HEK293 (cell line): ENCODE measurements at regions not wholly inside any gene's neighbourhood (a gene's known extent, or its start where the extent isn't known, plus 50 kb on each side); places are given as distances from the start of the nearest gene placed in this dataset.

Experiments used
- MZF1 ChIP-seq: fragments of 450-650 bp; formaldehyde crosslinking; IDR thresholded peaks from 2 replicates; pipeline ENCODE4 v1.5.1; 2017; ENCODE audit warnings: missing biosample characterization, missing genetic modification characterization, borderline replicate concordance
- OVOL3 ChIP-seq: fragments of 450-650 bp; formaldehyde crosslinking; IDR thresholded peaks from 2 replicates; pipeline ENCODE4 v1.5.1; 2016; ENCODE audit warnings: missing biosample characterization, missing genetic modification characterization
- SP3 ChIP-seq: fragments of 450-650 bp; formaldehyde crosslinking; IDR thresholded peaks from 2 replicates; pipeline ENCODE4 v1.5.1; 2016; ENCODE audit warnings: missing biosample characterization, missing genetic modification characterization
- TCF7L2 ChIP-seq: IDR thresholded peaks from 2 replicates; pipeline ENCODE4 v1.6.1; 2011; ENCODE audit warnings: low read depth, mild to moderate bottlenecking, inconsistent platforms, low read length, moderate library complexity, borderline replicate concordance
- ZBTB1 ChIP-seq: fragments of 450-650 bp; formaldehyde crosslinking; IDR thresholded peaks from 2 replicates; pipeline ENCODE4 v1.5.1; 2016; ENCODE audit warnings: missing biosample characterization, missing genetic modification characterization
- ZBTB17 ChIP-seq: fragments of 450-650 bp; formaldehyde crosslinking; IDR thresholded peaks from 2 replicates; pipeline ENCODE4 v1.5.1; 2016; ENCODE audit warnings: missing biosample characterization, missing genetic modification characterization
- ZNF2 ChIP-seq: fragments of 450-650 bp; formaldehyde crosslinking; IDR thresholded peaks from 2 replicates; pipeline ENCODE4 v1.5.1; 2016; ENCODE audit warnings: missing biosample characterization, missing genetic modification characterization
- ZNF214 ChIP-seq: fragments of 450-650 bp; formaldehyde crosslinking; IDR thresholded peaks from 2 replicates; pipeline ENCODE4 v1.5.1; 2017; ENCODE audit warnings: missing biosample characterization, mild to moderate bottlenecking, missing genetic modification characterization, borderline replicate concordance
- ZNF302 ChIP-seq: fragments of 450-650 bp; formaldehyde crosslinking; IDR thresholded peaks from 2 replicates; pipeline ENCODE4 v1.5.1; 2016; ENCODE audit warnings: missing biosample characterization, missing genetic modification characterization, low read depth
- ZNF433 ChIP-seq: fragments of 450-650 bp; formaldehyde crosslinking; IDR thresholded peaks from 2 replicates; pipeline ENCODE4 v1.5.1; 2016; ENCODE audit warnings: missing biosample characterization, missing genetic modification characterization, low read depth
- ZNF548 ChIP-seq: fragments of 450-650 bp; formaldehyde crosslinking; IDR thresholded peaks from 2 replicates; pipeline ENCODE4 v1.5.1; 2016; ENCODE audit warnings: missing biosample characterization, missing genetic modification characterization
- ZNF624 ChIP-seq: fragments of 450-650 bp; formaldehyde crosslinking; IDR thresholded peaks from 2 replicates; pipeline ENCODE4 v1.5.1; 2017; ENCODE audit warnings: missing biosample characterization, missing genetic modification characterization
- ZNF626 ChIP-seq: fragments of 450-650 bp; sonication (Bioruptor Pico); formaldehyde crosslinking; IDR thresholded peaks from 2 replicates; pipeline ENCODE4 v1.5.1; 2018; ENCODE audit warnings: missing biosample characterization, missing genetic modification characterization, inconsistent platforms
- ZNF76 ChIP-seq: fragments of 450-650 bp; formaldehyde crosslinking; IDR thresholded peaks from 2 replicates; pipeline ENCODE4; 2016; ENCODE audit warnings: low read depth, missing biosample characterization, missing genetic modification characterization, borderline replicate concordance
- ZNF837 ChIP-seq: fragments of 450-650 bp; formaldehyde crosslinking; IDR thresholded peaks from 2 replicates; pipeline ENCODE4 v1.5.1; 2016; ENCODE audit warnings: missing biosample characterization, missing genetic modification characterization
- ZNF843 ChIP-seq: fragments of 450-650 bp; formaldehyde crosslinking; IDR thresholded peaks from 2 replicates; pipeline ENCODE4 v1.5.1; 2016; ENCODE audit warnings: missing biosample characterization, missing genetic modification characterization
- ZXDB ChIP-seq: fragments of 450-650 bp; formaldehyde crosslinking; IDR thresholded peaks from 2 replicates; pipeline ENCODE4 v1.5.1; 2016; ENCODE audit warnings: missing biosample characterization, missing genetic modification characterization
- TF ChIP-seq, protein P1 (sequence below): fragments of 450-650 bp; formaldehyde crosslinking; IDR thresholded peaks from 2 replicates; pipeline ENCODE4 v1.5.1; 2016; ENCODE audit warnings: missing biosample characterization, missing genetic modification characterization
- TF ChIP-seq, protein P2 (sequence below): fragments of 450-650 bp; formaldehyde crosslinking; IDR thresholded peaks from 2 replicates; pipeline ENCODE4 v1.5.1; 2016; ENCODE audit warnings: missing biosample characterization, missing genetic modification characterization, low read depth
- TF ChIP-seq, protein P3 (sequence below): fragments of 450-650 bp; formaldehyde crosslinking; IDR thresholded peaks from 2 replicates; pipeline ENCODE4 v1.5.1; 2016; ENCODE audit warnings: missing biosample characterization, missing genetic modification characterization
- TF ChIP-seq, protein P4 (sequence below): fragments of 450-650 bp; formaldehyde crosslinking; IDR thresholded peaks from 2 replicates; pipeline ENCODE4 v1.5.1; 2017; ENCODE audit warnings: missing biosample characterization, missing genetic modification characterization
- TF ChIP-seq, protein P5 (sequence below): fragments of 450-650 bp; formaldehyde crosslinking; IDR thresholded peaks from 2 replicates; pipeline ENCODE4 v1.5.1; 2016; ENCODE audit warnings: missing biosample characterization, missing genetic modification characterization, borderline replicate concordance
- TF ChIP-seq, protein P6 (sequence below): fragments of 450-650 bp; formaldehyde crosslinking; IDR thresholded peaks from 2 replicates; pipeline ENCODE4 v1.5.1; 2016; ENCODE audit warnings: missing biosample characterization, missing genetic modification characterization
- TF ChIP-seq, protein P7 (sequence below): fragments of 450-650 bp; IDR thresholded peaks from 2 replicates; pipeline ENCODE4 v1.5.1; 2018; ENCODE audit warnings: missing biosample characterization, mild to moderate bottlenecking, missing genetic modification characterization

DNA sequence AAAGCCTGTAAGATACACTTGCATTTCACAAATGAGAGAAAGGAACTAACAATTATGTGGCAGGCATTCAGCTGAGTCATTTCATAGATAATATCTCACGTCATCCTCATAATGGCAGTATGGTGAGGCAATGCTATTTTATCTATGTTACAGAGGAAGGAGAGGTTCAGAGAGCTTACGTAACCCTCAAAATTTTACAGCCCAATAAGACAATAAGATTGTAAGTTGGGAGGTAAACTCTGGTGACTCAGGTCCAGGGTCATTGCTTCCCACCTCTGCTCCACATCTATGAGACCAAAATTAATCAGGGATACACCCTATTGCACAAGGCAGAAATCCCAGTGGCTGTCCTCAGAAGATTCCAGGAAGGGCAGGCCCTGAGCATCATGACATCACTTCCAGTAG, 309.7 kb downstream of the NSG2 start (continued):
- TF ChIP-seq, protein P1, sequence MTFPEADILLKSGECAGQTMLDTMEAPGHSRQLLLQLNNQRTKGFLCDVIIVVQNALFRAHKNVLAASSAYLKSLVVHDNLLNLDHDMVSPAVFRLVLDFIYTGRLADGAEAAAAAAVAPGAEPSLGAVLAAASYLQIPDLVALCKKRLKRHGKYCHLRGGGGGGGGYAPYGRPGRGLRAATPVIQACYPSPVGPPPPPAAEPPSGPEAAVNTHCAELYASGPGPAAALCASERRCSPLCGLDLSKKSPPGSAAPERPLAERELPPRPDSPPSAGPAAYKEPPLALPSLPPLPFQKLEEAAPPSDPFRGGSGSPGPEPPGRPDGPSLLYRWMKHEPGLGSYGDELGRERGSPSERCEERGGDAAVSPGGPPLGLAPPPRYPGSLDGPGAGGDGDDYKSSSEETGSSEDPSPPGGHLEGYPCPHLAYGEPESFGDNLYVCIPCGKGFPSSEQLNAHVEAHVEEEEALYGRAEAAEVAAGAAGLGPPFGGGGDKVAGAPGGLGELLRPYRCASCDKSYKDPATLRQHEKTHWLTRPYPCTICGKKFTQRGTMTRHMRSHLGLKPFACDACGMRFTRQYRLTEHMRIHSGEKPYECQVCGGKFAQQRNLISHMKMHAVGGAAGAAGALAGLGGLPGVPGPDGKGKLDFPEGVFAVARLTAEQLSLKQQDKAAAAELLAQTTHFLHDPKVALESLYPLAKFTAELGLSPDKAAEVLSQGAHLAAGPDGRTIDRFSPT, result peak; percentile 99
- TF ChIP-seq ZNF2 (tag by site-specific recombination) (peak; percentile 45; the same call in 1 of the 2 replicates), ZNF214 (tag by site-specific recombination) (no peak), ZBTB17 (tag by site-specific recombination) (0 out of 2 replicates have a peak, but pooled peaks have one; percentile 35), ZNF624 (tag by site-specific recombination) (no peak), ZNF626 (no peak), ZNF433 (tag by site-specific recombination) (no peak), MZF1 (no peak), OVOL3 (no peak), ZXDB (tag by site-specific recombination) (peak; percentile 91), ZNF837 (tag by site-specific recombination) (no peak), TCF7L2 (no peak), ZNF548 (tag by site-specific recombination) (no peak), ZBTB1 (tag by site-specific recombination) (0 out of 2 replicates have a peak, but pooled peaks have one; percentile 28), ZNF76 (tag by site-specific recombination) (no peak), ZNF843 (tag by site-specific recombination) (peak; percentile 90), ZNF302 (no peak), SP3 (tag by site-specific recombination) (peak; percentile 52; the same call in 1 of the 2 replicates)
- TF ChIP-seq, protein P2, sequence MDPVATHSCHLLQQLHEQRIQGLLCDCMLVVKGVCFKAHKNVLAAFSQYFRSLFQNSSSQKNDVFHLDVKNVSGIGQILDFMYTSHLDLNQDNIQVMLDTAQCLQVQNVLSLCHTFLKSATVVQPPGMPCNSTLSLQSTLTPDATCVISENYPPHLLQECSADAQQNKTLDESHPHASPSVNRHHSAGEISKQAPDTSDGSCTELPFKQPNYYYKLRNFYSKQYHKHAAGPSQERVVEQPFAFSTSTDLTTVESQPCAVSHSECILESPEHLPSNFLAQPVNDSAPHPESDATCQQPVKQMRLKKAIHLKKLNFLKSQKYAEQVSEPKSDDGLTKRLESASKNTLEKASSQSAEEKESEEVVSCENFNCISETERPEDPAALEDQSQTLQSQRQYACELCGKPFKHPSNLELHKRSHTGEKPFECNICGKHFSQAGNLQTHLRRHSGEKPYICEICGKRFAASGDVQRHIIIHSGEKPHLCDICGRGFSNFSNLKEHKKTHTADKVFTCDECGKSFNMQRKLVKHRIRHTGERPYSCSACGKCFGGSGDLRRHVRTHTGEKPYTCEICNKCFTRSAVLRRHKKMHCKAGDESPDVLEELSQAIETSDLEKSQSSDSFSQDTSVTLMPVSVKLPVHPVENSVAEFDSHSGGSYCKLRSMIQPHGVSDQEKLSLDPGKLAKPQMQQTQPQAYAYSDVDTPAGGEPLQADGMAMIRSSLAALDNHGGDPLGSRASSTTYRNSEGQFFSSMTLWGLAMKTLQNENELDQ, result no peak
- TF ChIP-seq, protein P3, sequence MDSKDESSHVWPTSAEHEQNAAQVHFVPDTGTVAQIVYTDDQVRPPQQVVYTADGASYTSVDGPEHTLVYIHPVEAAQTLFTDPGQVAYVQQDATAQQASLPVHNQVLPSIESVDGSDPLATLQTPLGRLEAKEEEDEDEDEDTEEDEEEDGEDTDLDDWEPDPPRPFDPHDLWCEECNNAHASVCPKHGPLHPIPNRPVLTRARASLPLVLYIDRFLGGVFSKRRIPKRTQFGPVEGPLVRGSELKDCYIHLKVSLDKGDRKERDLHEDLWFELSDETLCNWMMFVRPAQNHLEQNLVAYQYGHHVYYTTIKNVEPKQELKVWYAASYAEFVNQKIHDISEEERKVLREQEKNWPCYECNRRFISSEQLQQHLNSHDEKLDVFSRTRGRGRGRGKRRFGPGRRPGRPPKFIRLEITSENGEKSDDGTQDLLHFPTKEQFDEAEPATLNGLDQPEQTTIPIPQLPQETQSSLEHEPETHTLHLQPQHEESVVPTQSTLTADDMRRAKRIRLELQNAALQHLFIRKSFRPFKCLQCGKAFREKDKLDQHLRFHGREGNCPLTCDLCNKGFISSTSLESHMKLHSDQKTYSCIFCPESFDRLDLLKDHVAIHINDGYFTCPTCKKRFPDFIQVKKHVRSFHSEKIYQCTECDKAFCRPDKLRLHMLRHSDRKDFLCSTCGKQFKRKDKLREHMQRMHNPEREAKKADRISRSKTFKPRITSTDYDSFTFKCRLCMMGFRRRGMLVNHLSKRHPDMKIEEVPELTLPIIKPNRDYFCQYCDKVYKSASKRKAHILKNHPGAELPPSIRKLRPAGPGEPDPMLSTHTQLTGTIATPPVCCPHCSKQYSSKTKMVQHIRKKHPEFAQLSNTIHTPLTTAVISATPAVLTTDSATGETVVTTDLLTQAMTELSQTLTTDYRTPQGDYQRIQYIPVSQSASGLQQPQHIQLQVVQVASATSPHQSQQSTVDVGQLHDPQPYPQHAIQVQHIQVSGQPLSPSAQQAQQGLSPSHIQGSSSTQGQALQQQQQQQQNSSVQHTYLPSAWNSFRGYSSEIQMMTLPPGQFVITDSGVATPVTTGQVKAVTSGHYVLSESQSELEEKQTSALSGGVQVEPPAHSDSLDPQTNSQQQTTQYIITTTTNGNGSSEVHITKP, result peak; percentile 78
- TF ChIP-seq, protein P4, sequence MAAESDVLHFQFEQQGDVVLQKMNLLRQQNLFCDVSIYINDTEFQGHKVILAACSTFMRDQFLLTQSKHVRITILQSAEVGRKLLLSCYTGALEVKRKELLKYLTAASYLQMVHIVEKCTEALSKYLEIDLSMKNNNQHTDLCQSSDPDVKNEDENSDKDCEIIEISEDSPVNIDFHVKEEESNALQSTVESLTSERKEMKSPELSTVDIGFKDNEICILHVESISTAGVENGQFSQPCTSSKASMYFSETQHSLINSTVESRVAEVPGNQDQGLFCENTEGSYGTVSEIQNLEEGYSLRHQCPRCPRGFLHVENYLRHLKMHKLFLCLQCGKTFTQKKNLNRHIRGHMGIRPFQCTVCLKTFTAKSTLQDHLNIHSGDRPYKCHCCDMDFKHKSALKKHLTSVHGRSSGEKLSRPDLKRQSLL (tag by site-specific recombination), result no peak
- TF ChIP-seq, protein P5, sequence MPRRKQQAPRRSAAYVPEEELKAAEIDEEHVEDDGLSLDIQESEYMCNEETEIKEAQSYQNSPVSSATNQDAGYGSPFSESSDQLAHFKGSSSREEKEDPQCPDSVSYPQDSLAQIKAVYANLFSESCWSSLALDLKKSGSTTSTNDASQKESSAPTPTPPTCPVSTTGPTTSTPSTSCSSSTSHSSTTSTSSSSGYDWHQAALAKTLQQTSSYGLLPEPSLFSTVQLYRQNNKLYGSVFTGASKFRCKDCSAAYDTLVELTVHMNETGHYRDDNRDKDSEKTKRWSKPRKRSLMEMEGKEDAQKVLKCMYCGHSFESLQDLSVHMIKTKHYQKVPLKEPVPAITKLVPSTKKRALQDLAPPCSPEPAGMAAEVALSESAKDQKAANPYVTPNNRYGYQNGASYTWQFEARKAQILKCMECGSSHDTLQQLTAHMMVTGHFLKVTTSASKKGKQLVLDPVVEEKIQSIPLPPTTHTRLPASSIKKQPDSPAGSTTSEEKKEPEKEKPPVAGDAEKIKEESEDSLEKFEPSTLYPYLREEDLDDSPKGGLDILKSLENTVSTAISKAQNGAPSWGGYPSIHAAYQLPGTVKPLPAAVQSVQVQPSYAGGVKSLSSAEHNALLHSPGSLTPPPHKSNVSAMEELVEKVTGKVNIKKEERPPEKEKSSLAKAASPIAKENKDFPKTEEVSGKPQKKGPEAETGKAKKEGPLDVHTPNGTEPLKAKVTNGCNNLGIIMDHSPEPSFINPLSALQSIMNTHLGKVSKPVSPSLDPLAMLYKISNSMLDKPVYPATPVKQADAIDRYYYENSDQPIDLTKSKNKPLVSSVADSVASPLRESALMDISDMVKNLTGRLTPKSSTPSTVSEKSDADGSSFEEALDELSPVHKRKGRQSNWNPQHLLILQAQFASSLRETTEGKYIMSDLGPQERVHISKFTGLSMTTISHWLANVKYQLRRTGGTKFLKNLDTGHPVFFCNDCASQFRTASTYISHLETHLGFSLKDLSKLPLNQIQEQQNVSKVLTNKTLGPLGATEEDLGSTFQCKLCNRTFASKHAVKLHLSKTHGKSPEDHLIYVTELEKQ (tag by site-specific recombination), result peak; percentile 89
- TF ChIP-seq, protein P6, sequence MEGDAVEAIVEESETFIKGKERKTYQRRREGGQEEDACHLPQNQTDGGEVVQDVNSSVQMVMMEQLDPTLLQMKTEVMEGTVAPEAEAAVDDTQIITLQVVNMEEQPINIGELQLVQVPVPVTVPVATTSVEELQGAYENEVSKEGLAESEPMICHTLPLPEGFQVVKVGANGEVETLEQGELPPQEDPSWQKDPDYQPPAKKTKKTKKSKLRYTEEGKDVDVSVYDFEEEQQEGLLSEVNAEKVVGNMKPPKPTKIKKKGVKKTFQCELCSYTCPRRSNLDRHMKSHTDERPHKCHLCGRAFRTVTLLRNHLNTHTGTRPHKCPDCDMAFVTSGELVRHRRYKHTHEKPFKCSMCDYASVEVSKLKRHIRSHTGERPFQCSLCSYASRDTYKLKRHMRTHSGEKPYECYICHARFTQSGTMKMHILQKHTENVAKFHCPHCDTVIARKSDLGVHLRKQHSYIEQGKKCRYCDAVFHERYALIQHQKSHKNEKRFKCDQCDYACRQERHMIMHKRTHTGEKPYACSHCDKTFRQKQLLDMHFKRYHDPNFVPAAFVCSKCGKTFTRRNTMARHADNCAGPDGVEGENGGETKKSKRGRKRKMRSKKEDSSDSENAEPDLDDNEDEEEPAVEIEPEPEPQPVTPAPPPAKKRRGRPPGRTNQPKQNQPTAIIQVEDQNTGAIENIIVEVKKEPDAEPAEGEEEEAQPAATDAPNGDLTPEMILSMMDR (tag by site-specific recombination), result no peak
- TF ChIP-seq, protein P7, sequence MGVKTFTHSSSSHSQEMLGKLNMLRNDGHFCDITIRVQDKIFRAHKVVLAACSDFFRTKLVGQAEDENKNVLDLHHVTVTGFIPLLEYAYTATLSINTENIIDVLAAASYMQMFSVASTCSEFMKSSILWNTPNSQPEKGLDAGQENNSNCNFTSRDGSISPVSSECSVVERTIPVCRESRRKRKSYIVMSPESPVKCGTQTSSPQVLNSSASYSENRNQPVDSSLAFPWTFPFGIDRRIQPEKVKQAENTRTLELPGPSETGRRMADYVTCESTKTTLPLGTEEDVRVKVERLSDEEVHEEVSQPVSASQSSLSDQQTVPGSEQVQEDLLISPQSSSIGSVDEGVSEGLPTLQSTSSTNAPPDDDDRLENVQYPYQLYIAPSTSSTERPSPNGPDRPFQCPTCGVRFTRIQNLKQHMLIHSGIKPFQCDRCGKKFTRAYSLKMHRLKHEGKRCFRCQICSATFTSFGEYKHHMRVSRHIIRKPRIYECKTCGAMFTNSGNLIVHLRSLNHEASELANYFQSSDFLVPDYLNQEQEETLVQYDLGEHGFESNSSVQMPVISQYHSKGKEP (tag by site-specific recombination), result no peak
